ENCODE measurements at regions not wholly inside any gene's neighbourhood (a gene's known extent, or its start where the extent isn't known, plus 50 kb on each side); places are given as distances from the start of the nearest gene placed in this dataset.

GRCh38 chr6:168793649-168794048 lies 352.7 kb downstream of the SMOC2 start:
- Histone ChIP-seq H3K9me3 (ENCODE audit: control insufficient read depth in 1 of 2, insufficient read depth in 1 of 2, low read length in 2 of 2) (peaks cover 0 to 10% of the 10 kb centered on the region in 2 experiments), H3K4me1 (ENCODE audit: insufficient read depth, low read length) (no peaks in the 10 kb centered on the region), H3K4me3 (ENCODE audit: low read length) (no peak overlapping the region), H3K27ac (ENCODE audit: low read depth in 1 of 2, low read length in 2 of 2) (no peak overlapping the region), H3K27me3 (ENCODE audit: control insufficient read depth in 1 of 2, insufficient read depth in 2 of 2, low read length in 2 of 2) (peaks cover 0 to 3% of the 10 kb centered on the region in 2 experiments), H3K36me3 (ENCODE audit: insufficient read depth, low read length) (no peaks in the 10 kb centered on the region)
- H3K27ac Mint-ChIP-seq: no peak overlapping the region
- POLR2A ChIA-PET: no interaction called here
- H3K27me3 Mint-ChIP-seq: peaks cover 19% of the 10 kb centered on the region
- no peak for DNase-seq
- no peak for TF ChIP-seq CTCF (IDR thresholded peaks at IDR 0.05)
- no peak for ATAC-seq (ENCODE audit: poor library complexity)
- H3K36me3 Mint-ChIP-seq (ENCODE audit: low read depth): no peaks in the 10 kb centered on the region
- intact Hi-C loops (cut with DNase I, micrococcal nuclease): no loop called here
- H3K9me3 Mint-ChIP-seq: no peaks in the 10 kb centered on the region
- H3K4me1 Mint-ChIP-seq (ENCODE audit: low read depth): no peaks in the 10 kb centered on the region
- CTCF ChIA-PET: no interaction called here
- no peak overlapping the region for H3K4me3 Mint-ChIP-seq

DNA sequence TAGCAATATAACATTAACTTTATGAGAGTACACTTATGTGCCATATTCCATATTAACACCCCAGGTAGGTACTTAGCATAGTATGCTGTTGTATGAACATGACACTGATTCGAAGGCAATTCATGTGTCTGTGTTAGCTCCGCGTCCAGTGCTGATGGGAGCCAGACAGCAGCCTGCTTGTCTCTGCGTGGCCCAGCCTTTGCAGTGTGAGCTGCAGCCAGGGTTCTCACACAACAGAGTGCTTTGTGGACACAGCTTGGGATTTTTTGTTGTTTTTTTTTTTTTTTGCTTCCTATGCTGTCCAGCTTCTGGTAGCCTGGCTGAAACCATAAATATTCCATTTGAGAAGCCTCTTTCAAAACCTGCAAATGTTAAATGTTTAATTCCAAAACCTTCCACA lies 350.9 kb downstream of the SMOC2 start:
- H3K27ac Mint-ChIP-seq: no peak overlapping the region

GRCh38 chr6:168789699-168790098 lies 348.7 kb downstream of the SMOC2 start:
- intact Hi-C loops (cut with DNase I, micrococcal nuclease): no loop called here
- POLR2A ChIA-PET: no interaction called here
- H3K27ac Mint-ChIP-seq: no peak overlapping the region
- no peaks in the 10 kb centered on the region for H3K4me1 ChIP-seq (ENCODE audit: insufficient read depth, low read length)
- no peak for ATAC-seq (ENCODE audit: poor library complexity)
- H3K9me3 Mint-ChIP-seq: no peaks in the 10 kb centered on the region
- no peak overlapping the region for H3K4me3 Mint-ChIP-seq
- no peaks in the 10 kb centered on the region for H3K27me3 ChIP-seq (ENCODE audit: control insufficient read depth in 1 of 2, insufficient read depth in 2 of 2, low read length in 2 of 2)
- DNase-seq: no peak
- CTCF ChIA-PET: no interaction called here
- no peak for TF ChIP-seq CTCF (IDR thresholded peaks at IDR 0.05)
- peaks cover 0 to 3% of the 10 kb centered on the region in 2 experiments for H3K9me3 ChIP-seq (ENCODE audit: control insufficient read depth in 1 of 2, insufficient read depth in 1 of 2, low read length in 2 of 2)
- no peaks in the 10 kb centered on the region for H3K4me1 Mint-ChIP-seq (ENCODE audit: low read depth)
- H3K36me3 ChIP-seq (ENCODE audit: insufficient read depth, low read length): no peaks in the 10 kb centered on the region
- no peak overlapping the region for H3K4me3 ChIP-seq (ENCODE audit: low read length)
- H3K27ac ChIP-seq (ENCODE audit: low read depth in 1 of 2, low read length in 2 of 2): no peak overlapping the region
- H3K27me3 Mint-ChIP-seq: peaks cover 7% of the 10 kb centered on the region
- H3K36me3 Mint-ChIP-seq (ENCODE audit: low read depth): no peaks in the 10 kb centered on the region

More for the DNA sequence above, 350.9 kb downstream of the SMOC2 start:
- intact Hi-C loops (cut with DNase I, micrococcal nuclease): no loop called here
- Mint-ChIP-seq H3K9me3 (no peaks in the 10 kb centered on the region), H3K36me3 (ENCODE audit: low read depth) (no peaks in the 10 kb centered on the region), H3K4me1 (ENCODE audit: low read depth) (no peaks in the 10 kb centered on the region), H3K27me3 (peaks cover 13% of the 10 kb centered on the region), H3K4me3 (no peak overlapping the region)
- CTCF ChIA-PET: no interaction called here
- DNase-seq: no peak
- H3K4me3 ChIP-seq (ENCODE audit: low read length): no peak overlapping the region
- POLR2A ChIA-PET: no interaction called here
- ATAC-seq (ENCODE audit: poor library complexity): no peak
- H3K36me3 ChIP-seq (ENCODE audit: insufficient read depth, low read length): no peaks in the 10 kb centered on the region
- no peak for TF ChIP-seq CTCF (IDR thresholded peaks at IDR 0.05)
- no peaks in the 10 kb centered on the region for H3K4me1 ChIP-seq (ENCODE audit: insufficient read depth, low read length)
- H3K27me3 ChIP-seq (ENCODE audit: control insufficient read depth in 1 of 2, insufficient read depth in 2 of 2, low read length in 2 of 2): peaks cover 0 to 3% of the 10 kb centered on the region in 2 experiments
- no peak overlapping the region for H3K27ac ChIP-seq (ENCODE audit: low read depth in 1 of 2, low read length in 2 of 2)
- peaks cover 0 to 10% of the 10 kb centered on the region in 2 experiments for H3K9me3 ChIP-seq (ENCODE audit: control insufficient read depth in 1 of 2, insufficient read depth in 1 of 2, low read length in 2 of 2)
